Parathyroid adenoma (tissue), 2 donors: ENCODE measurements at regions not wholly inside any gene's neighbourhood (a gene's known extent, or its start where the extent isn't known, plus 50 kb on each side); places are given as distances from the start of the nearest gene placed in this dataset.

ENCODE experiments used
- H2AFZ ChIP-seq: fragments of 300-600 bp; sonication (generic); one replicate; pipeline ENCODE4 v1.7.0; 2017; ENCODE audit warnings: antibody characterized with exemption, mild to moderate bottlenecking
- H3K27ac ChIP-seq: fragments of 300-600 bp; sonication (generic); one replicate; pipeline ENCODE4 v1.7.0; 2017
- H3K27me3 ChIP-seq: fragments of 300-600 bp; sonication (generic); one replicate; pipeline ENCODE4 v1.7.0; 2017; ENCODE audit warnings: low read length; ENCODE audit not compliant: control insufficient read depth, insufficient read depth
- H3K36me3 ChIP-seq: fragments of 300-600 bp; sonication (generic); one replicate; pipeline ENCODE4 v1.7.0; 2017; ENCODE audit warnings: low read length; ENCODE audit not compliant: control insufficient read depth, insufficient read depth
- H3K4me1 ChIP-seq: fragments of 300-600 bp; sonication (generic); one replicate; pipeline ENCODE4 v1.7.0; 2017; ENCODE audit warnings: control low read depth
- H3K4me2 ChIP-seq: fragments of 300-600 bp; sonication (generic); one replicate; pipeline ENCODE4 v1.7.0; 2017; ENCODE audit warnings: low read length
- H3K4me3 ChIP-seq: fragments of 300-600 bp; sonication (generic); one replicate; pipeline ENCODE4 v1.7.0; 2017; ENCODE audit warnings: low read depth, low read length
- H3K79me2 ChIP-seq: fragments of 300-600 bp; sonication (generic); one replicate; pipeline ENCODE4 v1.7.0; 2017; ENCODE audit warnings: control low read depth
- H3K9ac ChIP-seq: fragments of 300-600 bp; sonication (generic); one replicate; pipeline ENCODE4 v1.7.0; 2017; ENCODE audit warnings: mild to moderate bottlenecking
- H3K9me3 ChIP-seq: fragments of 300-600 bp; sonication (generic); one replicate; pipeline ENCODE4 v1.7.0; 2017; ENCODE audit warnings: low read length; ENCODE audit not compliant: control insufficient read depth
- TF ChIP-seq, protein P1 (sequence below): fragments of 300-600 bp; sonication (generic); IDR thresholded peaks from one replicate; pipeline ENCODE4 v1.7.0; 2017; ENCODE audit warnings: antibody characterized with exemption, mild to moderate bottlenecking
- donor health status: primary hyperparathyroidism.

DNA sequence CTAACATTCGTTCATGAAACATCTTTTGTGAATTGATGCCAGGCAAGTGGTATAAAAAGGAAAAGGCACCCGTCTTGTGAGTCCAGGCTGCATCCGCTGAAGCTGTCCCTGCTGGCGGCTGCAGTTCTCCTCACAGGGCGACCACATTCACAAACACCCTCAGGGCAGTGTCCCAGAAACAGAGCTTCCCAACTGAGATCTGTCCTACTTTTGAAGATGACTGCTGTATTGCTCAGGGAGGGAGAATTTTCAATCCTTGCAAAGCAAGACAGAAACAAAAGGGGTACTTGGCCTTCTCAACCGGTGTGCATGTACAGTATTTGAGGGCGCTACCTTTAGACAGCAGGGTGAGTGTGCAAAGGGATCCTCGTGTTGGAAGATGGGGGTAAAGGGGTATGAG lies 316.1 kb downstream of the GADD45G start:
- Histone ChIP-seq H3K4me3 (no peak overlapping the region), H3K4me2 (peak overlapping the region; percentile 90), H3K4me1 (peaks cover 25% of the 10 kb centered on the region), H3K27me3 (no peaks in the 10 kb centered on the region), H2AFZ (no peak overlapping the region), H3K36me3 (no peaks in the 10 kb centered on the region), H3K9ac (no peak overlapping the region), H3K27ac (peak overlapping the region; percentile 95), H3K79me2 (no peaks in the 10 kb centered on the region), H3K9me3 (no peaks in the 10 kb centered on the region)
- TF ChIP-seq, protein P1, sequence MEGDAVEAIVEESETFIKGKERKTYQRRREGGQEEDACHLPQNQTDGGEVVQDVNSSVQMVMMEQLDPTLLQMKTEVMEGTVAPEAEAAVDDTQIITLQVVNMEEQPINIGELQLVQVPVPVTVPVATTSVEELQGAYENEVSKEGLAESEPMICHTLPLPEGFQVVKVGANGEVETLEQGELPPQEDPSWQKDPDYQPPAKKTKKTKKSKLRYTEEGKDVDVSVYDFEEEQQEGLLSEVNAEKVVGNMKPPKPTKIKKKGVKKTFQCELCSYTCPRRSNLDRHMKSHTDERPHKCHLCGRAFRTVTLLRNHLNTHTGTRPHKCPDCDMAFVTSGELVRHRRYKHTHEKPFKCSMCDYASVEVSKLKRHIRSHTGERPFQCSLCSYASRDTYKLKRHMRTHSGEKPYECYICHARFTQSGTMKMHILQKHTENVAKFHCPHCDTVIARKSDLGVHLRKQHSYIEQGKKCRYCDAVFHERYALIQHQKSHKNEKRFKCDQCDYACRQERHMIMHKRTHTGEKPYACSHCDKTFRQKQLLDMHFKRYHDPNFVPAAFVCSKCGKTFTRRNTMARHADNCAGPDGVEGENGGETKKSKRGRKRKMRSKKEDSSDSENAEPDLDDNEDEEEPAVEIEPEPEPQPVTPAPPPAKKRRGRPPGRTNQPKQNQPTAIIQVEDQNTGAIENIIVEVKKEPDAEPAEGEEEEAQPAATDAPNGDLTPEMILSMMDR = no peak

DNA sequence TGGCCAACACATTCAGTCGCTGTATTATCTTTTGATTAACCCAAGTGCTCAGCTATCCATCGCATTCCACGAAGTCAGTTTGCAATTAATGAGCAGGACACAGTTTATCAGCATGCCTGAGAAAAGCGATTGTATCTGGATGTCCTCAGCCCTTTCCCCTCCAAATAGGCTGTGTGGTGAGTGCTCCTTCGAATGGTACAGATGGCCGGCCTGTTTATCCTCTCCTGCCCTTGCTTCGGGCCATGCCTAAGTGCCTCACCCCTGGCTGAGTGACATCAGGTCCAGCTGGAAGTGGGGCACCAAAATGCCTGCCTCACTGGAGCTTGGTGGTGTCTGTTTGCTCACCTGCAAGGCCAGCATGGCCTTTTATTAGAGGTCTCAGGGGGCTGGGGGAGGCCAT lies 317.3 kb downstream of the GADD45G start:
- H3K4me2 ChIP-seq = peak overlapping the region; percentile 90
- peak overlapping the region; percentile 73 for H3K4me3 ChIP-seq
- H3K9ac ChIP-seq = no peak overlapping the region
- H3K27me3 ChIP-seq = no peaks in the 10 kb centered on the region
- H3K36me3 ChIP-seq = no peaks in the 10 kb centered on the region
- no peak overlapping the region for H2AFZ ChIP-seq
- TF ChIP-seq, protein P1 = no peak
- peaks cover 25% of the 10 kb centered on the region for H3K4me1 ChIP-seq
- H3K79me2 ChIP-seq = no peaks in the 10 kb centered on the region
- H3K27ac ChIP-seq = peak overlapping the region; percentile 95
- no peaks in the 10 kb centered on the region for H3K9me3 ChIP-seq

DNA sequence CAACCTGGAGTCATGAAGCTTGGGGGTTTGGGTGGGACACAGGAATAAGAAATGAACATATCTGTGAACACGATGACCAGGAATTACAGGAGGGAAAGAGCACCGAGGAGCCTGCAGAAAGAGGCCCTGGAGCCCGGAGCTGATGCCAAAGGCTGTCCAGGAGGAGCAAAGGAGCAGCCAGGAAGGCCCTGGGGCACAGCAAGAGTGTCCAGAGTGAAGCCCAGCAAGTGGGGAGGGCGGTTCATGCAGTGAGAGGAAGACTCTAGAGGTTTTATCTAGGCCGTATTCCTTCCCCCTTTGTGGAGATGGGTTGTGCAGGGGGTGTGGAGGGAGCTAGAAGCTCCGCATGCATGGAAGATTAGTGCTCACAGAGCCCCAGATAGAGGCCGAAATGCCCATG lies 318.4 kb downstream of the GADD45G start:
- Histone ChIP-seq H3K4me1 (peaks cover 25% of the 10 kb centered on the region), H3K27me3 (no peaks in the 10 kb centered on the region), H3K27ac (peak overlapping the region; percentile 95), H3K4me2 (peak overlapping the region; percentile 90), H3K4me3 (peak overlapping the region; percentile 73), H3K9me3 (no peaks in the 10 kb centered on the region), H3K79me2 (no peaks in the 10 kb centered on the region), H3K9ac (no peak overlapping the region), H3K36me3 (no peaks in the 10 kb centered on the region), H2AFZ (peak overlapping the region; percentile 39)
- TF ChIP-seq, protein P1 = no peak

DNA sequence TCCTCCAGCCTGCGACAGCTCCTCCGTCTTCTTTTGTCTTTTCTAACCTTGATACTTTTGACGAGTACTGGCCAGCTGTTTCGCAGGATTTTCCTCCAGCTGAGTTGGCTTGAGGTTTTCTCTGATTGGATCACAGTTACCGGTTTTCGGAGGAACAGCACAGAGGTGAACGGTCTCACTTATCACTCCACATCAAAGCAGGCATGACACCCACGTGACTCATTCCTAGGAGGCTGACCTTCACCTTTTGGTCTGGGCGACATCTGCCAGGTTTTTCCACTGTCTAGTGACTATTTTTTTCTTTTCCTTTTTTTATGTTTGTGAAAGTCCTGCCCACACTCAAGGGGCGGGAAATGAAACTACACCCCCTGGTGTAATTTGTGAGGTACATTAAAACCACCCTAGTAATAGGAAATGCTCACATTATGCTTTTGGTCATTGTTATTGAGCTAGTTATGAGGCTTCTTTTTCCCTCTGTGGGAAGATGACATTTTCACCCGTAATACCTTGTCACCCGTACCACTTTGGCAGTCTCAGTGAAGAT lies 319.2 kb downstream of the GADD45G start:
- TF ChIP-seq, protein P1 = peak; percentile 43
- H3K9me3 ChIP-seq = no peaks in the 10 kb centered on the region
- H3K27ac ChIP-seq = peak overlapping the region; percentile 95
- H3K4me2 ChIP-seq = peak overlapping the region; percentile 90
- no peaks in the 10 kb centered on the region for H3K79me2 ChIP-seq
- peaks cover 22% of the 10 kb centered on the region for H3K4me1 ChIP-seq
- no peaks in the 10 kb centered on the region for H3K27me3 ChIP-seq
- H3K9ac ChIP-seq = no peak overlapping the region
- H3K36me3 ChIP-seq = no peaks in the 10 kb centered on the region
- peak overlapping the region; percentile 73 for H3K4me3 ChIP-seq
- peak overlapping the region; percentile 39 for H2AFZ ChIP-seq

DNA sequence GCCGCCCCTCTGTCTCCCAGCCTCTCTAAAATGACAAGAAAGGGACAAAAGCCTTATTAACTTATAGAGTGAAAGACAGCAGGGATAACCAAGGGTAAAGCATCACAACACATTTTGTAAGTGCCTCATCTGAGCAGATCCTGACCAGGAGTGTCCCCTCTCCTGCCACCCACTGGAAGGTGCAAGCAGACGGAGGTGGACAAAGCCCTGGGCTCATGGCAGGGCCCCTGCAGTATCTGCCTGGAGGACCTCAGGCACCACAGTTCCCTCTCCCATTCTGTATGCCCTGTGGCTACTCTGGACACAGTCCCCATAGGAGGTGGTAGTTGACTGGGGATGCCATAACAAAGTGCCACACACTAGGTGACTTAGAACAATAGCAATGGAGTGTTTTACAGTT lies 319.8 kb downstream of the GADD45G start:
- no peaks in the 10 kb centered on the region for H3K27me3 ChIP-seq
- H3K79me2 ChIP-seq = no peaks in the 10 kb centered on the region
- TF ChIP-seq, protein P1 = no peak
- H2AFZ ChIP-seq = no peak overlapping the region
- no peak overlapping the region for H3K4me3 ChIP-seq
- H3K4me2 ChIP-seq = peak overlapping the region; percentile 58
- H3K4me1 ChIP-seq = peaks cover 16% of the 10 kb centered on the region
- no peaks in the 10 kb centered on the region for H3K9me3 ChIP-seq
- no peak overlapping the region for H3K9ac ChIP-seq
- H3K36me3 ChIP-seq = no peaks in the 10 kb centered on the region
- peak overlapping the region; percentile 95 for H3K27ac ChIP-seq
